CD4-positive, CD25-positive, alpha-beta regulatory T cell (primary cell): ENCODE measurements at regions not wholly inside any gene's neighbourhood (a gene's known extent, or its start where the extent isn't known, plus 50 kb on each side); places are given as distances from the start of the nearest gene placed in this dataset.
"Not testable (repeated sequence)": the region's sequence is repeated elsewhere in the genome, so short reads cannot be mapped to it uniquely, and the experiment has no call there.

ENCODE experiments used
- ATAC-seq, 2 donors: fragments of 150-1000 bp; cut with Tn5 transposase; one replicate each; pipeline ENCODE4 v1.10.0; 2021; ENCODE audit warnings: low read depth in 2 of 2, moderate number of reproducible peaks in 2 of 2, moderate library complexity in 1 of 2
- DNase-seq, 3 donors: peaks; one replicate each; pipeline versions ENCODE4 v3.0.0 to v3.0.0-alpha.2; 2012 to 2022; ENCODE audit warnings: mixed read lengths in 1 of 3
- H3K27ac ChIP-seq: one replicate; pipeline ENCODE4 v1.7.0; 2013; ENCODE audit warnings: mild to moderate bottlenecking, low read length; ENCODE audit not compliant: insufficient read depth, poor library complexity, severe bottlenecking
- H3K27me3 ChIP-seq: one replicate; pipeline ENCODE4 v1.7.0; 2013; ENCODE audit warnings: low read length; ENCODE audit not compliant: control insufficient read depth, insufficient read depth
- H3K36me3 ChIP-seq: one replicate; pipeline ENCODE4 v1.7.0; 2013; ENCODE audit warnings: mild to moderate bottlenecking, low read length, moderate library complexity; ENCODE audit not compliant: control insufficient read depth, insufficient read depth
- H3K4me1 ChIP-seq: 2 replicates; pipeline ENCODE4 v1.7.0; 2013; ENCODE audit warnings: mild to moderate bottlenecking, low read length; ENCODE audit not compliant: insufficient read depth, control insufficient read depth, poor library complexity, severe bottlenecking
- H3K4me3 ChIP-seq: one replicate; pipeline ENCODE4 v1.7.0; 2013; ENCODE audit warnings: low read depth, mild to moderate bottlenecking, low read length, moderate library complexity
- H3K9me3 ChIP-seq, 2 experiments: 1 replicate in 1 of 2; 2 replicates in 1 of 2; pipeline ENCODE4 v1.7.0; 2013; ENCODE audit warnings: low read length in 2 of 2, mild to moderate bottlenecking in 1 of 2, moderate library complexity in 1 of 2; ENCODE audit not compliant: control insufficient read depth in 2 of 2
- H3K27ac Mint-ChIP-seq, 3 donors: one replicate each; pipeline ENCODE4 v1.8.0; 2020 to 2022; ENCODE audit warnings: mild to moderate bottlenecking in 3 of 3, mixed read lengths in 3 of 3, moderate library complexity in 2 of 3
- H3K27me3 Mint-ChIP-seq: one replicate; pipeline ENCODE4 v1.8.0; 2022; ENCODE audit warnings: mild to moderate bottlenecking, mixed read lengths
- H3K36me3 Mint-ChIP-seq: one replicate; pipeline ENCODE4 v1.8.0; 2020; ENCODE audit warnings: mixed read lengths
- H3K4me1 Mint-ChIP-seq, 4 donors: one replicate each; pipeline ENCODE4 v1.8.0; 2020 to 2022; ENCODE audit warnings: mixed read lengths in 4 of 4, mild to moderate bottlenecking in 1 of 4
- H3K4me3 Mint-ChIP-seq, 4 donors: one replicate each; pipeline ENCODE4 v1.8.0; 2020 to 2022; ENCODE audit warnings: mild to moderate bottlenecking in 4 of 4, mixed read lengths in 4 of 4, moderate library complexity in 3 of 4
- H3K9me3 Mint-ChIP-seq, 7 donors: one replicate each; pipeline ENCODE4 v1.8.0; 2020 to 2022; ENCODE audit warnings: mixed read lengths in 7 of 7, mild to moderate bottlenecking in 3 of 7, moderate library complexity in 2 of 7

DNA sequence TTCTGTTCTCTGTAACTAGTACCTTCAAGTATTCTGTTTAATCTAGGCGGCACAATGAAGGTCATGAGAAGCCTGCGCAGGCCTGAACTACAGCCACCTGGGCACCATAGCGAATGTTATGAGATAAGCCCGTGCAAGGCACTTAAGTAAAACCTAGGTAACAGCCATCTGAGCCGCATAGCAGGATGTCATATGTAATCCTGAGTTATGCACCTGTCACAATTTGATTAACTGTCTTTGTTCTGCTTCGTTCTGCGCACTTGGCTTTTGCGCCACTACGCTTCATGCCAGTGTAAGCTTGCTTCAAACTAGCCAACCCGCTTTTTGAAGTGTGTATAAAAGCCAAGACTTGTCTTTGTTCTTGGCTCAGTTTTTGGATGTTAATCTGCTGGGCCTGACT lies 449.8 kb downstream of the KCNJ18 start:
- DNase-seq (no peak), ATAC-seq (peak in 1 of 2 donors; percentile 10)
- no peak overlapping the region for H3K4me3 ChIP-seq
- H3K4me1 Mint-ChIP-seq = no peaks in the 10 kb centered on the region
- H3K9me3 ChIP-seq = peaks cover 13 to 26% of the 10 kb centered on the region in 2 experiments
- no peaks in the 10 kb centered on the region for H3K27me3 Mint-ChIP-seq
- H3K36me3 ChIP-seq = no peaks in the 10 kb centered on the region
- no peak overlapping the region for H3K27ac Mint-ChIP-seq
- H3K4me3 Mint-ChIP-seq = no peak overlapping the region
- no peak overlapping the region for H3K27ac ChIP-seq
- no peaks in the 10 kb centered on the region for H3K4me1 ChIP-seq
- no peaks in the 10 kb centered on the region for H3K36me3 Mint-ChIP-seq
- H3K27me3 ChIP-seq = no peaks in the 10 kb centered on the region
- H3K9me3 Mint-ChIP-seq = peaks cover 0 to 5% (median 3%) of the 10 kb centered on the region in 7 donors

GRCh38 chr17:22145605-22146178 lies 453.4 kb downstream of the KCNJ18 start:
- no peak overlapping the region for H3K4me3 ChIP-seq
- no peak overlapping the region for H3K27ac Mint-ChIP-seq

GRCh38 chr17:22158364-22158763 lies 466.0 kb downstream of the KCNJ18 start:
- ATAC-seq (no peak), DNase-seq (no peak)
- H3K27me3 Mint-ChIP-seq = no peaks in the 10 kb centered on the region
- no peak overlapping the region for H3K27ac Mint-ChIP-seq
- Histone ChIP-seq H3K36me3 (no peaks in the 10 kb centered on the region), H3K4me3 (no peak overlapping the region), H3K27me3 (no peaks in the 10 kb centered on the region), H3K9me3 (peaks cover 3 to 8% of the 10 kb centered on the region in 2 experiments), H3K27ac (no peak overlapping the region), H3K4me1 (no peaks in the 10 kb centered on the region)
- H3K4me1 Mint-ChIP-seq = no peaks in the 10 kb centered on the region
- H3K4me3 Mint-ChIP-seq = no peak overlapping the region
- no peaks in the 10 kb centered on the region for H3K36me3 Mint-ChIP-seq
- peaks cover 6 to 23% (median 13%) of the 10 kb centered on the region in 7 donors for H3K9me3 Mint-ChIP-seq

More at GRCh38 chr17:22145605-22146178, 453.4 kb downstream of the KCNJ18 start:
- Histone ChIP-seq H3K36me3 (no peaks in the 10 kb centered on the region), H3K27ac (no peak overlapping the region), H3K27me3 (no peaks in the 10 kb centered on the region), H3K9me3 (peaks cover 5 to 10% of the 10 kb centered on the region in 2 experiments), H3K4me1 (no peaks in the 10 kb centered on the region)
- H3K9me3 Mint-ChIP-seq = peaks cover 0 to 16% (median 8%) of the 10 kb centered on the region in 7 donors
- no peak for DNase-seq
- H3K36me3 Mint-ChIP-seq = no peaks in the 10 kb centered on the region
- H3K27me3 Mint-ChIP-seq = no peaks in the 10 kb centered on the region
- no peaks in the 10 kb centered on the region for H3K4me1 Mint-ChIP-seq
- no peak overlapping the region for H3K4me3 Mint-ChIP-seq
- no peak for ATAC-seq

GRCh38 chr17:22161376-22161775 lies 469.1 kb downstream of the KCNJ18 start:
- DNase-seq (no peak), ATAC-seq (no peak)
- no peaks in the 10 kb centered on the region for H3K27me3 ChIP-seq
- Mint-ChIP-seq H3K27me3 (no peaks in the 10 kb centered on the region), H3K9me3 (peaks cover 4 to 7% (median 6%) of the 10 kb centered on the region in 7 donors), H3K36me3 (no peaks in the 10 kb centered on the region), H3K4me3 (no peak overlapping the region), H3K27ac (no peak overlapping the region), H3K4me1 (no peaks in the 10 kb centered on the region)
- H3K4me3 ChIP-seq = no peak overlapping the region
- H3K9me3 ChIP-seq = peaks cover 3 to 13% of the 10 kb centered on the region in 2 experiments
- no peaks in the 10 kb centered on the region for H3K36me3 ChIP-seq
- H3K4me1 ChIP-seq = no peaks in the 10 kb centered on the region
- H3K27ac ChIP-seq = no peak overlapping the region

GRCh38 chr17:22171631-22172030 lies 479.3 kb downstream of the KCNJ18 start:
- Mint-ChIP-seq H3K27ac (no peak overlapping the region), H3K4me3 (no peak overlapping the region), H3K4me1 (no peaks in the 10 kb centered on the region), H3K36me3 (no peaks in the 10 kb centered on the region), H3K27me3 (no peaks in the 10 kb centered on the region), H3K9me3 (peaks cover 2 to 36% (median 13%) of the 10 kb centered on the region in 7 donors)
- no peak overlapping the region for H3K4me3 ChIP-seq
- ATAC-seq (no peak), DNase-seq (no peak)
- no peak overlapping the region for H3K27ac ChIP-seq
- no peaks in the 10 kb centered on the region for H3K27me3 ChIP-seq
- peaks cover 0 to 11% of the 10 kb centered on the region in 2 experiments for H3K9me3 ChIP-seq
- H3K36me3 ChIP-seq = no peaks in the 10 kb centered on the region
- no peaks in the 10 kb centered on the region for H3K4me1 ChIP-seq

GRCh38 chr17:22193113-22193512 lies 500.8 kb downstream of the KCNJ18 start:
- Mint-ChIP-seq H3K4me3 (no peak overlapping the region), H3K9me3 (peaks cover 0 to 25% (median 0%) of the 10 kb centered on the region in 7 donors), H3K4me1 (no peaks in the 10 kb centered on the region), H3K27me3 (no peaks in the 10 kb centered on the region), H3K36me3 (no peaks in the 10 kb centered on the region), H3K27ac (no peak overlapping the region)
- DNase-seq (no peak), ATAC-seq (no peak)
- Histone ChIP-seq H3K4me1 (no peaks in the 10 kb centered on the region), H3K36me3 (no peaks in the 10 kb centered on the region), H3K27me3 (no peaks in the 10 kb centered on the region), H3K9me3 (no peaks in the 10 kb centered on the region), H3K27ac (no peak overlapping the region), H3K4me3 (no peak overlapping the region)

DNA sequence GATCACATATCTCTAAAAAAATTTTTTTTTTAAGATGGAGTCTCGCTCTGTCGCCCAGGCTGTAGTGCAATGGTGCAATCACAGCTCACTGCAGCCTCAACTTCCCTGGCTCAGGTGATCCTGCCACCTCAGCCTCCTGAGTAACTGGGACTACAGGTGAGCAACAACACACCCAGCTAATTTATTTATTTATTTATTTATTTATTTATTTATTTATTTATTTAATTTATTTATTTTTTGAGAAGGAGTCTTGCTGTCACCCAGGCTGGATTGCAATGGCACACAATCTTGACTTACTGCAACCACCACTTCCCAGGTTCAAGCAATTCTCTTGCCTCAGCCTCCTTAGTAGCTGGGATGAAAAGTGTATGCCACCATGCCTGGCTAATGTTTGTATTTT lies 507.9 kb downstream of the KCNJ18 start:
- H3K4me3 Mint-ChIP-seq, H3K36me3 ChIP-seq, H3K4me1 ChIP-seq, DNase-seq, H3K27ac ChIP-seq, H3K27me3 ChIP-seq, ATAC-seq, H3K4me3 ChIP-seq, H3K36me3 Mint-ChIP-seq, H3K27ac Mint-ChIP-seq, H3K4me1 Mint-ChIP-seq, H3K27me3 Mint-ChIP-seq: not testable (repeated sequence)
- peaks cover 2 to 16% of the 10 kb centered on the region in 2 experiments for H3K9me3 ChIP-seq
- H3K9me3 Mint-ChIP-seq = peaks cover 0 to 37% (median 14%) of the 10 kb centered on the region in 7 donors

DNA sequence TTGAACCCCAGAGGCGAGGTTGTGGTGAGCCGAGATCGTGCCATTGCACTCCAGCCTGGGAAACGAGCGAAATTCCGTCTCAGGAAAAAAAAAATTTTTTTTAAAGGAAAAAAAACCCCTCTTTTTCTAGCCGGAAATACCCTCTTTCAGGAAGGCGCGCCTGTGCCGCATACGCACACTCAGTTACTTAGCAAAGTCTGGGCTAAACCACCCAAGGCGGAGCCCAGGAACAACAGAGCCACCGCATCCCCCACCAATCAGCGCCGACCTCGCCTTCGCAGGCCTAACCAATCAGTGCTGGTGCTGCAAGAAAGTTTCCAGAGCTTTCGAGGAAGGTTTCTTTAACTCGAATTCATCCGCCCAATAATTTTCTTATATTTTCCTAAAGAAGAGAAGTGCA lies 510.4 kb downstream of the KCNJ18 start:
- no peaks in the 10 kb centered on the region for H3K27me3 Mint-ChIP-seq
- H3K36me3 Mint-ChIP-seq = no peaks in the 10 kb centered on the region
- ATAC-seq (no peak), DNase-seq (no peak)
- no peak overlapping the region for H3K27ac Mint-ChIP-seq
- H3K4me1 Mint-ChIP-seq = no peaks in the 10 kb centered on the region
- Histone ChIP-seq H3K9me3 (peaks cover 6 to 29% of the 10 kb centered on the region in 2 experiments), H3K36me3 (no peaks in the 10 kb centered on the region), H3K27me3 (no peaks in the 10 kb centered on the region), H3K4me1 (no peaks in the 10 kb centered on the region), H3K4me3 (no peak overlapping the region), H3K27ac (no peak overlapping the region)
- no peak overlapping the region for H3K4me3 Mint-ChIP-seq
- H3K9me3 Mint-ChIP-seq = peaks cover 3 to 41% (median 16%) of the 10 kb centered on the region in 7 donors
